ENCODE measurements at regions not wholly inside any gene's neighbourhood (a gene's known extent, or its start where the extent isn't known, plus 50 kb on each side); places are given as distances from the start of the nearest gene placed in this dataset.

- Histone ChIP-seq H3K4me1 (no peaks in the 10 kb centered on the region), H3K27ac (no peak overlapping the region), H3K4me3 (replicated peaks in 1 of 3) (no peak overlapping the region), H3K9me3 (no peaks in the 10 kb centered on the region), H3K36me3 (no peaks in the 10 kb centered on the region), H3K27me3 (no peaks in the 10 kb centered on the region)
- DNase-seq: no peak
- 91 to 100% methylated on average over 1 of the region's 1 CpG for WGBS, 2 donors
- TF ChIP-seq POLR2A (IDR thresholded peaks at IDR 0.05) (no peak), CTCF (IDR thresholded peaks at IDR 0.05) (no peak)
- intact Hi-C loops (cut with DNase I): no loop called here
Measured at GRCh38 chr18:29351171-29351570, 1174.2 kb upstream of the CDH2 start.

DNA sequence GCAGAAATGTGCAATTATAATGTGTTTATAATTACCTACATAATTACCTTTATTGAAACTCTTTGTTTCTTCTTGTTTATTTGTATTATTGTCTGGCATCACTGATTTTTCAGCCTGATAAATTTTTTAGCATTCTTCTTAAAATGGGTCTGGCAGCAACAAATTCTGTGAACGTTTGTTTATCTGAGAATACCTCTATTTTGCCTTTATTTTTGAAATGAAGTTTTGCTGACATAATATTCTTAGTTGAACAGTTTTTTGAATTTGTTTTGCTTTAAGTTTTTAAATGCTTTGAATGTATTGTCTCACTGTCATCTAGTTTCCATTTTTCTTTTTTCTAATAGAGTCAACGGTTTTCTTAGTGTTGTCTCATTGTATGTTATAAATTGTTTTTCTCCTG lies 1152.0 kb upstream of the CDH2 start:
- Histone ChIP-seq H3K27me3 (no peaks in the 10 kb centered on the region), H3K27ac (no peak overlapping the region), H3K36me3 (no peaks in the 10 kb centered on the region), H3K9me3 (no peaks in the 10 kb centered on the region), H3K4me1 (no peaks in the 10 kb centered on the region), H3K4me3 (replicated peaks in 1 of 3) (no peak overlapping the region)
- 80 to 83% methylated on average over 2 of the region's 2 CpGs for WGBS, 2 donors
- TF ChIP-seq CTCF (IDR thresholded peaks at IDR 0.05): no peak
- TF ChIP-seq POLR2A (IDR thresholded peaks at IDR 0.05): no peak
- no peak for DNase-seq
- intact Hi-C loops (cut with DNase I): no loop called here

DNA sequence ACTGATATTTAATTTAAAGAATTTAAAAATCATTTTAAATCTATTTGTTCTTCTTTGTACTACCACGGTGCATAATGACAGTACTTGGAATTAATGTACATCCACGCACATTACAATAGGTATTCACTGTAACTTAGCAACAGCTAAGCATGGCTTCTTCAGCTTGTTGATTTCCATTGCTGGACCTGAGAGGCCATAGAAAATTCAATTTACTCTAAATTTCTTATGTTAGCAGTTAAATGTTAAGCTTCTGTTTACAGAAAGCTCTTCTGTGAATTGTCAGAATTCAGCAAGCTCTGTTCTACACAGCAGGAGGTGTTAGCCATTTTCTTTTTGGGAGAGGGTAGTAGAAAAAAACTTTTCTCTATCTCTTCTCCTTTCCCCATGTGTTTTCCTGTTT lies 1149.3 kb upstream of the CDH2 start:
- TF ChIP-seq CTCF (IDR thresholded peaks at IDR 0.05): no peak
- no peak for TF ChIP-seq POLR2A (IDR thresholded peaks at IDR 0.05)
- Histone ChIP-seq H3K36me3 (no peaks in the 10 kb centered on the region), H3K9me3 (no peaks in the 10 kb centered on the region), H3K4me3 (replicated peaks in 1 of 3) (no peak overlapping the region), H3K4me1 (no peaks in the 10 kb centered on the region), H3K27me3 (no peaks in the 10 kb centered on the region), H3K27ac (no peak overlapping the region)
- intact Hi-C loops (cut with DNase I): no loop called here
- WGBS, 2 donors: 65 to 68% methylated on average over 2 of the region's 2 CpGs
- DNase-seq: no peak

- intact Hi-C loops (cut with DNase I): no loop called here
- Histone ChIP-seq H3K9me3 (no peaks in the 10 kb centered on the region), H3K4me3 (replicated peaks in 1 of 3) (no peak overlapping the region), H3K27ac (no peak overlapping the region), H3K4me1 (no peaks in the 10 kb centered on the region), H3K27me3 (no peaks in the 10 kb centered on the region), H3K36me3 (no peaks in the 10 kb centered on the region)
- TF ChIP-seq POLR2A (IDR thresholded peaks at IDR 0.05) (no peak), CTCF (IDR thresholded peaks at IDR 0.05) (no peak)
- WGBS, 2 donors: 86 to 92% methylated on average over 1 of the region's 1 CpG
- DNase-seq: no peak
Measured at GRCh38 chr18:29321561-29321960, 1144.6 kb upstream of the CDH2 start.

GRCh38 chr18:29313312-29313711 lies 1136.4 kb upstream of the CDH2 start:
- 85% methylated on average over 1 of the region's 1 CpG for WGBS, 2 donors
- Histone ChIP-seq H3K27me3 (no peaks in the 10 kb centered on the region), H3K9me3 (no peaks in the 10 kb centered on the region), H3K36me3 (no peaks in the 10 kb centered on the region), H3K4me1 (no peaks in the 10 kb centered on the region), H3K4me3 (replicated peaks in 1 of 3) (no peak overlapping the region), H3K27ac (no peak overlapping the region)
- intact Hi-C loops (cut with DNase I): no loop called here
- no peak for TF ChIP-seq POLR2A (IDR thresholded peaks at IDR 0.05)
- DNase-seq: no peak

GRCh38 chr18:29311580-29311979 lies 1134.7 kb upstream of the CDH2 start:
- Histone ChIP-seq H3K4me3 (replicated peaks in 1 of 3) (no peak overlapping the region), H3K27ac (no peak overlapping the region), H3K4me1 (no peaks in the 10 kb centered on the region), H3K9me3 (no peaks in the 10 kb centered on the region), H3K36me3 (no peaks in the 10 kb centered on the region), H3K27me3 (no peaks in the 10 kb centered on the region)
- 85 to 86% methylated on average over 2 of the region's 2 CpGs for WGBS, 2 donors
- DNase-seq: no peak
- intact Hi-C loops (cut with DNase I): no loop called here
- TF ChIP-seq POLR2A (IDR thresholded peaks at IDR 0.05) (no peak), CTCF (IDR thresholded peaks at IDR 0.05) (no peak)
